ENCODE measurements at regions not wholly inside any gene's neighbourhood (a gene's known extent, or its start where the extent isn't known, plus 50 kb on each side); places are given as distances from the start of the nearest gene placed in this dataset.
A peak's percentile ranks its signal among the peaks of the same experiment; 100 is the strongest.

DNA sequence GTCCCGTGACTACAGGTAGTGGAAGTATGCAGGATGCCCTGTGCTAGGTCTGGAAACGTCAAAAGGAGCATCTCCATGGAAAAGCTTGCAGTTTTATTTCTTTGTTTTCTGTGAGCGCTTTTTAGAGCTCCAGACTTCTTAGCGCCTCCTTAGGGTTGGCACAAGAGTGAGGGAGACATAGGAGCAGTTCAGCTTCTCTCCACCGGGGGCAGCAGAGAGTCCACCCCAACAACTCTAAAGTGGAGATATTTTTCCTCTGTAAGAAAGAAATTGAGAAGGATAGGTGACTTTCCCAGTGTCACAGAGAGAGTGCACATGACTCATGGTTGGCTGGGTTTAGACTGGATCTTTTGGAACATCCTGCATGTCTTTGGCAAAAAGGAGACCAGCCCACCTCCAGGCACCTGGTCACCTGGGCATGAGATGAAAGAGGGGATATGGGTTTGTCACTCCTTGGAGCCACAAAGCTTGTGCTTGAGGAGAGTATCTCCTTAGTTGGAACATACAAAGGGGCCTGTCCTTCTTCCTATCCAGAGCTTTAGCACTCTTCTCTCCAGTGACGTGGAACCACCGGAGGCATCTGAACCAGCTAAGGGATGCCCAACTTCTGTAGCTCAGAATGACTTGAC is 637.7 kb downstream of the SEMA5A start:
- ATAC-seq (no peak), DNase-seq (no peak)
- Histone ChIP-seq H3K4me1 (no peaks in the 10 kb centered on the region), H3K27me3 (no peaks in the 10 kb centered on the region), H3K4me3 (no peak overlapping the region), H3K27ac (no peak overlapping the region), H3K36me3 (no peaks in the 10 kb centered on the region), H3K9me3 (no peaks in the 10 kb centered on the region)
- intact Hi-C loops (cut with DNase I): no loop called here
- TF ChIP-seq, protein P1, sequence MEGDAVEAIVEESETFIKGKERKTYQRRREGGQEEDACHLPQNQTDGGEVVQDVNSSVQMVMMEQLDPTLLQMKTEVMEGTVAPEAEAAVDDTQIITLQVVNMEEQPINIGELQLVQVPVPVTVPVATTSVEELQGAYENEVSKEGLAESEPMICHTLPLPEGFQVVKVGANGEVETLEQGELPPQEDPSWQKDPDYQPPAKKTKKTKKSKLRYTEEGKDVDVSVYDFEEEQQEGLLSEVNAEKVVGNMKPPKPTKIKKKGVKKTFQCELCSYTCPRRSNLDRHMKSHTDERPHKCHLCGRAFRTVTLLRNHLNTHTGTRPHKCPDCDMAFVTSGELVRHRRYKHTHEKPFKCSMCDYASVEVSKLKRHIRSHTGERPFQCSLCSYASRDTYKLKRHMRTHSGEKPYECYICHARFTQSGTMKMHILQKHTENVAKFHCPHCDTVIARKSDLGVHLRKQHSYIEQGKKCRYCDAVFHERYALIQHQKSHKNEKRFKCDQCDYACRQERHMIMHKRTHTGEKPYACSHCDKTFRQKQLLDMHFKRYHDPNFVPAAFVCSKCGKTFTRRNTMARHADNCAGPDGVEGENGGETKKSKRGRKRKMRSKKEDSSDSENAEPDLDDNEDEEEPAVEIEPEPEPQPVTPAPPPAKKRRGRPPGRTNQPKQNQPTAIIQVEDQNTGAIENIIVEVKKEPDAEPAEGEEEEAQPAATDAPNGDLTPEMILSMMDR (IDR thresholded peaks at IDR 0.05): peak; percentile 23 to 61 (median 52)
- TF ChIP-seq POLR2A (IDR thresholded peaks at IDR 0.05): no peak
- 50 to 67% (median 55%) methylated on average over 7 of the region's 7 CpGs for WGBS, 4 donors

DNA sequence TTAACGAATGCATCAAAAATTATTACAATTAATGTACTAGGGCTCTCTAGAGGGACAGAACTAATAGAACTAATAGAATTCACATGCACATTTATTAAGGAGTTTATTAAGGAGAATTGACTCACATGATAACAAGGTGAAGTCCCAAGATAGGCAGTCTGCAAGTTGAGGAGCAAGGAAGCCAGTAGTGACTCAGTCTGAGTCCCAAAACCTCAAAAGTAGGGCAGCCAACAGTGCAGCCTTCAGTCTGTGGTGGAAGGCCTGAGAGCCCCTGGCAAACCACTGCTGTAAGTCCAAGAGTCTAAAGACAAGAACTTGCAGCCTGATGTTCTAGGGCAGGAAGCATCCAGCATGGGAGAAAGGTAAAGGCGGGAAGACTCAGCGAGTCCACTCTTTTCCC is 633.8 kb downstream of the SEMA5A start:
- intact Hi-C loops (cut with DNase I): no loop called here
- Histone ChIP-seq H3K4me1 (no peaks in the 10 kb centered on the region), H3K9me3 (peaks cover 0 to 6% (median 0%) of the 10 kb centered on the region in 12 donors), H3K27ac (no peak overlapping the region), H3K36me3 (no peaks in the 10 kb centered on the region), H3K27me3 (no peaks in the 10 kb centered on the region), H3K4me3 (no peak overlapping the region)
- DNase-seq (no peak), ATAC-seq (no peak)
- 91 to 95% (median 92%) methylated on average over 3 of the region's 3 CpGs for WGBS, 4 donors
- TF ChIP-seq, protein P1 (IDR thresholded peaks at IDR 0.05): no peak
- no peak for TF ChIP-seq POLR2A (IDR thresholded peaks at IDR 0.05)

DNA sequence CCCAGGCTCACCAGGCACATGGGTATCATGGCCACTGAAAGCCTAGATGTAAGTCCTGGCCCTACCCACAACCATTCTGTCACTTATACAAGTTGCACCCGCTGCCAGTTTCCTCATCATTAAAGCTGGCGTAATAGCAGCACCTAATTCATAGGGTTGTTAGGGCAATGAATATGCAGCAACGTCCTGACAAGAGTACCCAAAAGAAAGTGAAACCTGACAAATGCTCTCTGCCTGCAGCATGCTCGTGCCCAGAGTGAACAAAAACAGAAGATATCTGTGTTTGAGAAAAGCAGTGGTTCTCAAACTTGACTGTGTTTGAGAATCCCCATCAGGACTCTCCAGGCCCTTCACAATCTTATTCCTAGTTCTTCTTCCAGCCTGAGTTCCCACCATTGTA is 632.4 kb downstream of the SEMA5A start:
- Histone ChIP-seq H3K27ac (no peak overlapping the region), H3K9me3 (peaks cover 0 to 6% (median 0%) of the 10 kb centered on the region in 12 donors), H3K4me1 (no peaks in the 10 kb centered on the region), H3K27me3 (no peaks in the 10 kb centered on the region), H3K36me3 (no peaks in the 10 kb centered on the region), H3K4me3 (no peak overlapping the region)
- intact Hi-C loops (cut with DNase I): no loop called here
- WGBS, 4 donors: 63 to 77% (median 70%) methylated on average over 2 to 4 of the region's 4 CpGs
- TF ChIP-seq, protein P1 (IDR thresholded peaks at IDR 0.05): no peak
- no peak for TF ChIP-seq POLR2A (IDR thresholded peaks at IDR 0.05)
- no peak for ATAC-seq
- no peak for DNase-seq

DNA sequence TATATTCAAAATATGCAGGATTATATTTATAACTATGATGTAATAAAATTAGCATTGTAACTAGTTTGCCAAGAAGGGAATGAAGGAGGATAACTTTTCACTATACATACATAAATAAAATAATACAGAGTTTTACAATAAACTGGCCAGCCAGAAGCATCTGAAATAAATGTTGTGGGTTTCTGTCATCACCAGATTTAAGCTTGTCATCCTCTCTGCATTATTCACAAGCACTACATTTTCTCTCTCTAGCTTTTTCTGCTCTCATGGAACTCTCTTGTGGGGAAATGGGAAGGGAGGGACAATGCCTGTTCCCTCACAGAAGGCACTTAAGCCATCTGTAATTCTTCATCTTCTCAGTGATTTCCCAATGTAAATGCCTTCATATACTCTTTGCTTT is 626.8 kb downstream of the SEMA5A start:
- Histone ChIP-seq H3K27me3 (no peaks in the 10 kb centered on the region), H3K27ac (no peak overlapping the region), H3K4me3 (no peak overlapping the region), H3K9me3 (peaks cover 0 to 17% (median 0%) of the 10 kb centered on the region in 12 donors), H3K36me3 (no peaks in the 10 kb centered on the region), H3K4me1 (no peaks in the 10 kb centered on the region)
- intact Hi-C loops (cut with DNase I): no loop called here
- TF ChIP-seq, protein P1 (IDR thresholded peaks at IDR 0.05): no peak
- no peak for TF ChIP-seq POLR2A (IDR thresholded peaks at IDR 0.05)
- DNase-seq: no peak
- no peak for ATAC-seq

Data from heart left ventricle (tissue), 16 donors.